ENCODE measurements at regions not wholly inside any gene's neighbourhood (a gene's known extent, or its start where the extent isn't known, plus 50 kb on each side); places are given as distances from the start of the nearest gene placed in this dataset.

DNA sequence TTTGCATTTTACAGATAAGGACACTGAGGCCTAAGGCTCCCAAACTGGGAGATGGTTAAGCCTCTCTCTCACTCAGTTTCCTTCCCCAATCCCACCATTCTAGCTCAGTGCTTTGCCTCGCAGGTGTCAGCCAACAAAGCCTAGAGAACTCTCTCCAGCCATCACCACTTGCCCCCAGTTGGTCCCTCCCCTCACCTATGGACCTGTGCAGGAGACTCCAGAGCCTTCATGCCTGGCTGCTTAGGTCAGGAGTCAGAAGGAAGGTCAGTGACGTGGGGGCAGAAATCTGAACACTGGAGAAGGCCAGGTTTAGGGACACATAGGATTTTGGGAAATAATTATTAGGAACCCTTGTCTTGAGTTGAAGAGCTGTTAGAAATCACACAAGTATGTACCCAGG, 295.3 kb downstream of the PTPRU start:
- TF ChIP-seq, protein P1, sequence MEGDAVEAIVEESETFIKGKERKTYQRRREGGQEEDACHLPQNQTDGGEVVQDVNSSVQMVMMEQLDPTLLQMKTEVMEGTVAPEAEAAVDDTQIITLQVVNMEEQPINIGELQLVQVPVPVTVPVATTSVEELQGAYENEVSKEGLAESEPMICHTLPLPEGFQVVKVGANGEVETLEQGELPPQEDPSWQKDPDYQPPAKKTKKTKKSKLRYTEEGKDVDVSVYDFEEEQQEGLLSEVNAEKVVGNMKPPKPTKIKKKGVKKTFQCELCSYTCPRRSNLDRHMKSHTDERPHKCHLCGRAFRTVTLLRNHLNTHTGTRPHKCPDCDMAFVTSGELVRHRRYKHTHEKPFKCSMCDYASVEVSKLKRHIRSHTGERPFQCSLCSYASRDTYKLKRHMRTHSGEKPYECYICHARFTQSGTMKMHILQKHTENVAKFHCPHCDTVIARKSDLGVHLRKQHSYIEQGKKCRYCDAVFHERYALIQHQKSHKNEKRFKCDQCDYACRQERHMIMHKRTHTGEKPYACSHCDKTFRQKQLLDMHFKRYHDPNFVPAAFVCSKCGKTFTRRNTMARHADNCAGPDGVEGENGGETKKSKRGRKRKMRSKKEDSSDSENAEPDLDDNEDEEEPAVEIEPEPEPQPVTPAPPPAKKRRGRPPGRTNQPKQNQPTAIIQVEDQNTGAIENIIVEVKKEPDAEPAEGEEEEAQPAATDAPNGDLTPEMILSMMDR (conservative IDR thresholded peaks at IDR 0.05; ENCODE audit: low read length), result no peak
- TF ChIP-seq EZH2phosphoT487 (IDR thresholded peaks at IDR 0.05; ENCODE audit: borderline replicate concordance), result no peak
